ENCODE measurements at regions not wholly inside any gene's neighbourhood (a gene's known extent, or its start where the extent isn't known, plus 50 kb on each side); places are given as distances from the start of the nearest gene placed in this dataset.
"Not testable (repeated sequence)": the region's sequence is repeated elsewhere in the genome, so short reads cannot be mapped to it uniquely, and the experiment has no call there.

DNA sequence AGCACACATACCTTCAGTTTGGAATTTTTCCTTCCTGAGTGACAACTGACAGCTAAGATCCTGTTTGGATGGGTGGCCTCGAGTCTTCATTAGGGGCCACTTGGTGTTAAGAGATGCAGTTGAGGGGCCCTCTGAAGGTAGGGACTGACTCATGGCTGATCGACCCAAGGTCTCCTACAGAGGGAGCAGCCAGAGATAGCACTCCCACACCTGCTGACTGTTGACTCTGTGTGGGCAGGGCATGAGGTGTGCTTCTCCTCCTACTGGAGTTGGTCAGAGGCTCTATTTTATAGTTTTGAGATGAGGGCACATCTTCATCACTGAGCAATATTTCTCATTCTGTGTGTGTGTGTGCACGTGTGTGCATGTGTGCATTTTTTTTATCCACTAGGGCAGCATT, 378.8 kb upstream of the PODXL start:
- DNase-seq (ENCODE audit: low read depth in 3 of 3) = no peak

DNA sequence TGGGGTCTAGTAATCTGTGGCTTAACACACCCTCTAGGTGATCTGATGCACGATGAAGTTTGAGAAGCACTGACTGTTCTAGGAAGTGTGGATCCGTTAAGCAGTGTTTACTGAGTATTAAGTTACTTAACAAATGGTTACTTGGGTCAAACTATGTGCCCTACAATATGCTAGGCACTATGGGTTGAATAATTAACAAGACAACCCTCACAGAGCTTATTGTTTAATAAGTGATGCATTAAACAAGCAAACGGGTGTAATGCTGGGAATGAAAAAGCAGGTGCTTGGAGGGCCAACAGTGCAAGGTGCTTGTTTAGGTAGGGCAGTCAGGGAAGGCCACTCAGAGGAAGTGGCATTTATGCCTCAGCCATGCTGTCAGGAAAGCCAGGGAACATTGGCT, 378.0 kb upstream of the PODXL start:
- DNase-seq (ENCODE audit: low read depth in 3 of 3) = no peak

DNA sequence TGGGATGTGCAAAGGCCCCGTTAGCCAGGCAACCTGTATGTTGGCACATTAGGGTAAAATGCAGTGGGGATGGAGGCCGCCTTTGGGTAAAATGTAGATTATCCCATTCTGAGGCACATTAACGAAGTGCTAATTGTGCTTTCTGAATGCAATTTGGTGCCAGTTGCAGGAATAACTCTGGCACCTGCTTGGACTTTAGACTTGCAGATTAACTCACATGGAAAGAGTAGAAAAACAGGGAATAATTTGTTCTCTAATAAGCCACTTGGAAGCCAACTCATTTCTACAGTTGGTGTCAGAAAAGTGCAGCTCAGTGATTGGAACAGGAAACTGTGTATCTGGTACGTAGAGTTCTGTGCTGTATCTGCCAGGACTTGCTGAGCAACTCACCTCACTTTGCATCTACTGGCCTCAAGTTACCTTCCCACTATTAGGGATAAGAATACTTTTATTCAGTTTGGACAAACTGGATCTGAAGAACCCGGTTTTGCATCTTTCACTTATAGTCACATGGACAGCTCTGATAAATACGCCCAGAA, 377.4 kb upstream of the PODXL start:
- no peak for DNase-seq (ENCODE audit: low read depth in 3 of 3)

DNA sequence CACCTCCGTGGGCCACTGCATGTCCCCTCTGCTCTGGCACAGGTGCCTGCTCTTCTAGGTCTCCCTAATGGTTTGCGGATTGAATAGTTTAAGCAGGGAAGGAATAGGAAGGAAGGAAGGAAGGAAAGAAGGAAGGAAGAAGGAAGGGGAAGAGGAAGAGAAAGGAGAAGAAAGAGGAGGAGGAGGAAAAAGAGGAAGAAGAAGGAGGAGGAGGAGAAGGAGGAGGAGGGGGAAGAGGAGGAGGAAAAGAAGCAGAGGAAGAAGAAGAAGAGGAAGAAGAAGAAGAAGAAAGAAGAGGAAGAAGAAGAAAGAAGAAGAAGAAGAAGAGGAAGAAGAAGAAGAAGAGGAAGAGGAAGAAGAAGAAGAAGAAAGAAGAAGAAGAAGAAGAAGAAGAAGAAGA, 376.8 kb upstream of the PODXL start:
- not testable (repeated sequence) for DNase-seq (ENCODE audit: low read depth in 3 of 3)

DNA sequence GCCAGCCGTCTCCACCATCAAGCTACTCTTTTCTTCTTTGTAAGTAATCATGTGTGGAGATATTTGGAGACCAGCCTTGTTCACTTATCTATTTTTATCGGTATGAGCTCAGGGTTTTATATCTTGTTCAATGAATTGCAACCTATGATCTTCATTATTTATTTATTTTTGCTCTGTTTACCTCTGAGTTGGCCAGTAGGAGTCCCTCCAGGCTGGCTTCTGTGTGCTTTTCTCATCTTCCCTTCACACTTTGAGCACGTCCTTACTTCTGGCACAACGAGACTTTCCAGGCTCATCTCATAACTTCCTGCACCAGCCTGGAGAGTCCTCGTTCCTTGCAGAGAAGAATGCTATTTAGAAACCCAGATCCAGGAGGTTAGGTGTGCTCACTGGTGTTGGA, 375.8 kb upstream of the PODXL start:
- DNase-seq (ENCODE audit: low read depth in 3 of 3) = no peak

DNA sequence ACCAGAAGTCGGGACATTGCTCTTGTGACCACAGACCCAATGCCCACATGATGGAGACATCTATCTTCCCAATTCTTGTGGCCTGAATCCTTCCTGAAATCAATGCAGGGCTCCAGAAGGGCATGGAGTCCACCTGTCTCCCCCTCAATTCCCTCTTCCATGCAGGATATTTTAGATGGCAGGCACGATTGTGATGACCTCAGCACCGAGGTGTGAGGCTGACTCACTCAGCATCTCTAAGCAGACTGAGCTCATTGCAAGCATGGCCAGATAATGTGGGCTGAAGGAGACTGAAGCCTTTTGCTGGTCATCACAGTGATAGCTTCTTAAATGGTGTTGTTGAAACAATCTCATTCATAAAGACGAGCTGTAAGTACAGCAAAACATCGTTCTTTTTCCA, 374.9 kb upstream of the PODXL start:
- DNase-seq (ENCODE audit: low read depth in 3 of 3) = no peak

DNA sequence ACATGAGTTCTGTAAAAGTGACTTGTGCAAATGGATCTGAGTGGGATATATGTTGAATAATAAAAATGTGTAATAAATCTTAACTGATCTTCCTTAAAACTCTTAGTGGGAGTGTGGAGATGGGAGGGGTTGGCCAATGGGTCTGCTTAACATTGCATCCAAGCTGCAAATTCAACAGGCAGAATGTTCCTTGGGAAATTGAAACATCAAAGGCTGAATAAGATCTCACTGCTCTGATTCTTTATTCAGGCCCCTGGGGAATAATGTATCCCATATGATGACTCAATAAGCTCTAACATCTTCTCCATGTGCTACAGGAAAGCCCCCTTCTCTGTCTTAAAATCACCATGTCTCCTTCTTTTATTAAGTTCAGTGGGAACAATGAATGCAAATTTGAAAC, 373.2 kb upstream of the PODXL start:
- DNase-seq (ENCODE audit: low read depth in 3 of 3) = no peak

DNA sequence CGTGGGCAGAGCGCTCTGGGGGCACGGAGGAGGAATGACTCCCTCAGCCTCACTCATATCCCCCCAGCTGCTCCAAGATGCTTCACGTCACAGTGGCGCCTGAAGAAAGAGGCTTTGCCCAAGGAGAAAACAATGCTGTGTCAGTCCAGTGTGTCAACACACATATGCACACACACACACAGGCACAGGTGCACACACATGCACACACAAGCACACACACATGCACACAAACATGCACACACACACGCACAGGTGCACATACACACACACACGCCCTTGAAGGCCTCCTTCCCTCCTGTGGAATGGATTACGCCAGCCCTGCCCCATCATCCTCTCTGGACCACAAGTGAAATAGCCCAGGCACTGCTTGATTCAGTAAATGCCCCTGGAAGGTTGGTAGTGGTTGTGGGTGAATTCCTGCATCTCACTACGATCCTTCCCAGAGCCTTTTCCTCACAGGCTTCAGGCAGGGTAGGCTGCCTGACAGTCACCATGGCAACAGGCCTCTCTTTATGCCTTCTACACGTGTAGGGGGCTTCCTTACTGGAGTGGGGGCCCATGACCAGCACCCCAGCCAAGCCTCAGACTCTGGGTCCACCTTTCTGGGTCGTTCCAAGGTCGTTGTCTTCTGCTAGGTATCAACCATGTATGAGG, 371.5 kb upstream of the PODXL start:
- DNase-seq (ENCODE audit: low read depth in 3 of 3) = no peak

DNA sequence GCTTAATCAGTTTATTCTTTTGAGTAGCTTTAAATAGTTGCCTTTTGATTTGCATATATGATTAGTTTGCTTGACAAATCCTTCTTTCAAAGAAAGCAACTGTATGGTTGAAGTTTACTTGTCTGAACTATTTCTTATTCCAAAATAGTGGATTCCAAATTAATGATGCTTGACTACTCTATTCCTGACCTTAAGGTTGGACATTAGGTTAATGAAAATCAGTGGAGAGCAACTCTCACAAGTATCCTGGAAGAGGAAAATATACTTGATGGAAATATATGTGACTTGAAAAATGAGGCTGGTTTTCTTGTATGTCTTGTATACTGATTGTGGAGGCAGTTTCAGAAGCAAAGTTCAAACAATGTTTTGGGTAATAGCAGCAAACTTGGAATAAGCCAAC, 369.2 kb upstream of the PODXL start:
- DNase-seq (ENCODE audit: low read depth in 3 of 3) = no peak

DNA sequence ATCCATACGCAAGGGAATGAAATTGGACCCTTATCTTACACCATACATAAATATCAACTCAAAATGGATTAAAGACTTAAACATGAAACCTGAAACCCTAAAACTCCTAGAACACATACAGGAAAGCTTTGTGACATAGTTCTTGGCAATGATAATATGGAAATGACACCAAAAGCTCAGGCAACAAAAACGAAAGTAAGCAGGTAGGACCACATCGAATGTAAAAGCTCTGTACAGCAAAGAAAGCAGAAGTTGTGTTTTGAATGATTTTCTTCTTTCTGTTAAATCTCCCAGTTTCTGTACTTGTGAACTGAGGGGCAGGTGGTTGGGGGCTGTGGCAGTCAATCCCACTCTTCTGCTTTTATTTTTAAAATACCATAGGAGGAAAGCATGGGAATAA, 368.4 kb upstream of the PODXL start:
- DNase-seq (ENCODE audit: low read depth in 3 of 3) = no peak

DNA sequence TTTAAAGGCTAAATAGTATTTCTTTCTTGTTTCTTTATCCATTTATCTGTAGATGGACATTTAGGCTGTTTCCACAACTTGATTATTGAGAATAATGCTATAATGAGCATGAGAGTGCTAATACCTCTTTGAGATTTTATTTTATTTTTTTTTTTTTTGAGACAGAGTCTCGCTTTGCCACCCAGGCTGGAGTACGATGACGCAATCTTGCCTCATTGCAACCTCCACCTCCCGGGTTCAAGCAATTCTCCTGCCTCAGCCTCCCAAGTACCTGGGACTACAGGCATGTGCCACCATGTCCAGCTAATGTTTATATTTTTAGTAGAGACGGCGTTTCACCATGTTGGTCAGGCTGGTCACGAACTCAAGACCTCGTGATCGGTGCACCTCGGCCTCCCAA, 366.5 kb upstream of the PODXL start:
- not testable (repeated sequence) for DNase-seq (ENCODE audit: low read depth in 3 of 3)

DNA sequence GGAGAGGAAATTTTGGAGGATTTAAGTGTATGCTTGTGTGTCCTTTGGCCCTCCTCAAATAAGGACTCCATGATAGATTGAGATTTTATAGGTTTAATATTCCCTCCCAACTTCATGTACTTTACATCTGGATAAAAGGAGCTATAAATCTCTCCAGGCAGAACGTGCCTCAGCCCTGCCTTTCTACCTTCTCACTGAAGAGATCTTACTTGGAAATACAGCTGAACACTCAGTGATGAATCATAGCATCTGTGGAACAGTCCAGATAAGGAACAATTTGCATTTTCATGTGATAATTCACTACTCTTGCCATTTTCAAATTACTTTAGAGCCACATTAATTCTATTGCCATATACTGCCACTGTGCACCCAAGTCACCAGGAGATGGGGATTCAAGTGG, 364.6 kb upstream of the PODXL start:
- no peak for DNase-seq (ENCODE audit: low read depth in 3 of 3)

DNA sequence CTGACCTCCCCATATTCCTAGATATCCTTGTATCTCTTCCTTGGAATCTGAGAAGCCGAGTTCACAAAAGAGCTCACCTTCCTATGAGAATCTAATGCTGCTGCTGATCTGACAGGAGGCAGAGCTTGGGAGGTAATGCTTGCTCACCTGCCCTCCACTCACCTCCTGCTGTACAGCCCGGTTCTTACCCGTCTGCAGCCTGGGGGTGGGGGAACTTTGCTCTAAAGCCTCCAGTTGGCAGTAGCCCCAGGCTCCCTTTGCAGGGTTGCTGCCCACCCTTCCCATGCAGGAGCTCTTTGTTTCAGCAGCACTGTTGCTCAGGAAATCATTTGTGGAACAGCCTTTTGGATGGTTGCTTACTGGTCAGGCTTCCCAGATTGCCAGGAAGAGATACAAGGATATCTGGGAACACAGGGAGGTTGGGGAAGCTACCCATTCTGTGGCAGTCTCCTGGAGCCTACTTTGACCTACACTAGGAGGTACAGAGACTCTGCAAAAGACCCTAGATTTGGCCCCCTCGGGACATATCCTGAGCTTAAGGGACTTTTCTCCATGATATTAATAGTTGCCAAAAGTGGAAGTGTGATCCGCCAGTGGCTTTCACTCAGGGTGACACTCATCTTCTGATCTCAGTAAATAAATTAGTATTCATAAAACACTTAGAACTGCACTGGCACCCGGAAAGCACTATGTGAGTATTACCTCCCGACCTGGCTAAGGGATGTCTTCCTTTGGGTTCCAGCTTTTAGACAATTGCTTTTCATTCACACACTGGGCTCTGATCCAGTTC, 363.7 kb upstream of the PODXL start:
- DNase-seq (ENCODE audit: low read depth in 3 of 3) = no peak

DNA sequence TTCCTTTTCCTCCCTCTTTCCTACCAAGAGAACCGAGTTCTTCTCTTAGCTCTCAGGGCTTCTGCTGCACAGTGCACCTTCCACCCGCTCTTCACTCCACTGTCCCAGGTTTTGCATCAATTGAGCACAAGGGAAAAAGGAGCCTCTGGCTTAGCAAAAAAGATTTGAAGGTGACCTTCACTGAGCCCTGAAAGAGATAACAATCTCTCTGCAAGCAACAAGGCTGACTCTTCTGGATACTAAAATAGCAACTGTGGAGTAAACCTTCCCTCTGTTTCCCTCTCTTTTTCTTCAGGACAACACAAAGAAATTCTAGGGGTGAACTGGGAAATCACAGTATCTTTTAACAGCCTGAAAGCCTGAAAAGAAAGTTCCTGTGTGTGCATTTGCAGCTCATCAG, 354.7 kb upstream of the PODXL start:
- no peak for DNase-seq (ENCODE audit: low read depth in 3 of 3)

DNA sequence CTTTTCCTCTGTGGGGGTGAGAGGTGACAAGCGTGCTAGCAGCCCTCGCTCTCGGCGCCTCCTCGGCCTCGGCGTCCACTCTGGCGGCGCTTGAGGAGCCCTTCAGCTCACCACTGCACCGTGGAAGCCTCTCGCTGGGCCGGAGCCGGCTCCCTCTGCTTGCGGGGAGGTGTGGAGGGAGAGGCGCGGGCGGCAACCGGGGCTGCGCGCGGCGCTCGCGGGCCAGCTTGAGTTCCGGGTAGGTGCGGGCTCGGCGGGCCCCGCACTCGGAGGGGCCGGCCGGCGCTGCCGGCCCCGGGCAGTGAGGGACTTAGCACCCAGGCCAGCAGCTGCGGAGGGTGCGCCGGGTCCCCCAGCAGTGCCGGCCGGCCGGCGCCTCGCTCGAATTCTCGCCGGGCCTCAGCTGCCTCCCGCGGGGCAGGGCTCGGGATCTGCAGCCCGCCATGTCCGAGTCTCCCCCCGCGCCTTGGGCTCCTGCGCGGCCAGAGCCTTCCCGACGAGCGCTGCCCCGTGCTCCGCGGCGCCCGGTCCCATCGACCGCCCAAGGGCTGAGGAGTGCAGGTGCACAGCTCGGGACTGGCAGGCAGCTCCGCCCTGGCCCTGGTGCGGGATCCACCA, 352.8 kb upstream of the PODXL start:
- no peak for DNase-seq (ENCODE audit: low read depth in 3 of 3)

DNA sequence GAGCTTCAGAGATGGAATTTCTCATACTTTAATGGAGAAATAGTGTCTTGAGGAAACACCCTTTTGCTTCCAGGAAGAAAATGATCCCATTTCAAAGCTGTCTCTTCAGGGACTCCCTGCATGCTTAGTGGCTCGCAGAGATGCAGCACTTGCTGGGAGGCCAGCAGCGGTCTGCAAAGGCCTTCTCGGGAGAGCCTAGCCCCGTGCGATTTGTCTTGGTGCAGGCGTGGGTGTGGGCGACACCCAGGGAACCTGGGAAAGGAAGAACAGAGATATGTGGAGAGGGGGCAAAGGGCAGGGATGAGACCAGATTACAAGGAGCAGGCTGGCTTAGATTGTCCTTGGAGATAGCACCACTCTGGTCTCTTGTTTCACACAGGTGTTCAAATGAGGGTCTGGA, 352.3 kb upstream of the PODXL start:
- DNase-seq (ENCODE audit: low read depth in 3 of 3) = no peak

DNA sequence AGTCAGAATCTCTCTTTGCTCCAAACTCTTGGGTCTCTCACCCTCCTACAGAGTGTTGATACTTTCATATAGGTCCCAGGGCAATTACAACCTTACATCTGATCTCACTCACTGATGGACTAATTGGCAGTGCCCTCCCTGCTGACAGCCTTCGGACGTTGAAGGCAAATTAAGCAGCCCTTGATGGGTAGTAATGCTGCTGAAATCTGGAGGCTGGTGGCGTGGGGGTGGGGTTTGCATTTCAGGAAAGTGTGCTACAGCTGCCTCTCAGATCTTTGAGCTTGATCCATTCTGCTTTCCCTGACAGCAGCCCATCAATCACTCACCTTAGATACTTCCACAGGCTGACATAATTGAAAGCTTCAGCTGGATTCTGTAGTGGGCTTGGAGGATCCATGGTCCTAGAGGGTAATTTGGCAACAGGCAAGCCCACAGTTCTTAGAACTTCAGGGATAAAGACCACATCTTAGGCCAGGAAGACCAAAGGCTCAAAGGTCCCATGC, 349.1 kb upstream of the PODXL start:
- no peak for DNase-seq (ENCODE audit: low read depth in 3 of 3)

DNA sequence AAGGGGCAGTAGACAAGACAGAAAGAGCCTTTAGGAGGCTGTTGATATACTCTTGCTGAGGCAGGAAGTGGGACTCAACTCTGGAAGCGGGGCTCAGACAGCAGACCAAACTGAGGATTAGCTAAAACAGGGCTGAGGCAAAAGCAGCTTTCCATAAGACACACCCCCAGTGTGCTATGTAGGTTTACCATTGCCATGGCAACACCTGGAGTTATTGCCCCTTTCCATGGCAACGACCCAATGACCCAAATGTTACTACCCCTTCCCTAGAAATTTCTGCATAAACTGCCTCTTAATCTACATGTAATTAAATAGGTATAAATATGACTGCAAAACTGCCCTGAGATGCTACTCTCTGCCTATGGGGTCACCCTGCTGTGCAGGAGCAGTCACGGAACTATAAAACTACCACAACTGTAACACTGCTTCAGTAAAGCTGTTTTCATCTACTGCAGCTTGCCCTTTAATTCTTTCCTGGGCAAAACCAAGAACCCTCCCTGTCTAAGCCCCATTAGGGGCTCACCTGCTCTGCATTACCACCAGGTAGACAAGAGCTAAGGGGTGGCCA, 348.4 kb upstream of the PODXL start:
- DNase-seq (ENCODE audit: low read depth in 3 of 3) = no peak

DNA sequence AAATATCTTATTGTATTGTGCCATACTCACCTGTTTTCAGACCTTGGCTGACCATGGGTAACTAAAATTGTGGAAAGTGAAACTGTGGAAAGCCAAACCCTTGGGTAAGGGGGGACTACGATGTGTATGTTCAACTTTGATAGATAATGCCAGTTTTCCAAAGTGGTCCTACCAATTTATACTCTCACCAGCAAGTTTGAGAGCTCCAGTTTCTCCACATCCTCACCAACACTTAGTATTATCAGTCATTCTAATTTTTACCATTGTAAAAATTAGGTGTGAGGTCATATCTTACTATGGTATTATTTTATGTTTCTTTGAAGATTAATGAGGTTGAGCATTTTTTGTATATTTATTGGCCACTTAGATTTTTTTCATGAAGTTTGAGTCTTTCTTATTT, 346.9 kb upstream of the PODXL start:
- DNase-seq (ENCODE audit: low read depth in 3 of 3) = no peak

DNA sequence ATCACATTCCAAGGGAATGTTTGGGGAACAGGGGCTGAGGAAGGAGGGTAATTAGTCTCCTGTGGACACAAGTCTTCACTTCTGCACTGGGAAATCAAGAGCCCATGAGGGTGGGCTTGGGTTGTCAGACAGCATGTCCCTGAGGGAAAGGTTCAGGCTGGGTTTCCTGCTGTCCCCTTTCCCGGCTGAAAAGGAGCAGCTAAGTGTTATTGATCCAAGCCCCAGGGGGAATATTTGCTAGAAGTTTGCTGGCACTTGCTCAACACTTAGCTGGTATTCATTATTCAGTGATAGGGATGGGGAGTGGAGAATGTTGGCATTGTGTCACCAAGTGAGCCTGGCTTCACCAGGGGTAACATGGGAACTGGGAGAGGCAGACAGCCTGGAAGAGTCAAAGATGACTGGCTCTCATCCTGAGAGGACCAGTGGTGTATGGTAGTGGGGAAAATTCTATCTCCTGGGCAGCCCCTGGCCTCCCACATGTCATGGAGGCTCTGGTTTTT, 344.4 kb upstream of the PODXL start:
- no peak for DNase-seq (ENCODE audit: low read depth in 3 of 3)

DNA sequence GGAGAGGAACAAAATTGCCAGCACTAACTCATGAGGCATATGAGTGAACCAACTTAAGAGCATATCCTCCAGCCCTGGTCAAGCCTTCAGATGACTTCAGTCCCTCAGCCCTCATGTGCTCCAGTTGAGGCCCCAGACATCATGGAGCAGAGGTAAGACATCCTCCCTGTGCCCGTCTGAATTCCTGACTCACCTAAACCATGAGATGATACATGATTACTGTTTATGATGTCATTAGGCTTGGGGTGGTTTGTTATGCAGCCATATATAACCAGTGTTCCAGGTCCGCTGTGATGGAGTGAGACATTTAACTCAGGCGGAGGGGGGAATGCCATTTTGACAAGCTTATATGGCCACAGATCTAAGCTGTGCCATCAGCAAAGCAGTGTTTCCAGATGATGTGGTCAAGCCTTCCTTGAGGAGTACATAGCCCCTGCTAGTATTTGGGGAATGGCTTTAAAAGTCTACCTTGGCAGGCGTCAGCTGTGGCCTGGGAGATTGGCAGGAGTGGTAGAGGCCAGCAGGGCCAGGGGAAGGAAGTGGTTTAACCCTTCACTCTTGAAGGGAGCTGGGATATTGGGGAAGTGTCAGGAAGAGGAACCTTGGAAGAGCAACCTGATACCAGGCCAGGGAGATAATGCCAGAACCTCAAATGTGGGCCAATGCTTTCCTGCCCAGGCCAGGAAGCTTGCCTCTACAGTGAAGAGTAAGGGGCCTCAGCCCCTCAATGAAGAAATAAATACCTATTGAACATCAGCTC, 343.0 kb upstream of the PODXL start:
- DNase-seq (ENCODE audit: low read depth in 3 of 3) = no peak

DNA sequence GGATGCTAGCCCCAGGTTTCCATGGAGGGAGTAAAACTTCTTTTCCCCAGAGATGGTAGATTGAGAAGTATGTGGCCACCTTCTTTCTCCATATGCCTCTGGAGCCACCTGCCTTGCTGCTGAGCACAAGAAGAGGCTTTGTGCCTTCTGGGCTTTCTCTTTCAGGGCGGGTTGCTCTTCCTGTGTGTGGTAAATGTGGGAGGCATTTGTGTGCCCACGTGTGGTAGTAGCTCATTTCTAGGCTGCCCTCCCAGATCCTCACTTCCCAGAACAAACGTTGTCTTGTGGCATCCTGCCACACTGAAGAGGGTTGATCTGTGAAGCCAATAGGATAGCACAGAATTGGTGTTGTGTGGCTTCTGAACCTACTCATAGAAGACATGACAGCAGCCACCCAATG, 342.0 kb upstream of the PODXL start:
- no peak for DNase-seq (ENCODE audit: low read depth in 3 of 3)

Measured in stimulated activated CD4-positive, alpha-beta T cell treated with anti-CD3 and anti-CD28 coated beads, TNF-alpha, amount 100 ng/mL, for 48 hours (primary cell).